ENCODE measurements at regions not wholly inside any gene's neighbourhood (a gene's known extent, or its start where the extent isn't known, plus 50 kb on each side); places are given as distances from the start of the nearest gene placed in this dataset.

DNA sequence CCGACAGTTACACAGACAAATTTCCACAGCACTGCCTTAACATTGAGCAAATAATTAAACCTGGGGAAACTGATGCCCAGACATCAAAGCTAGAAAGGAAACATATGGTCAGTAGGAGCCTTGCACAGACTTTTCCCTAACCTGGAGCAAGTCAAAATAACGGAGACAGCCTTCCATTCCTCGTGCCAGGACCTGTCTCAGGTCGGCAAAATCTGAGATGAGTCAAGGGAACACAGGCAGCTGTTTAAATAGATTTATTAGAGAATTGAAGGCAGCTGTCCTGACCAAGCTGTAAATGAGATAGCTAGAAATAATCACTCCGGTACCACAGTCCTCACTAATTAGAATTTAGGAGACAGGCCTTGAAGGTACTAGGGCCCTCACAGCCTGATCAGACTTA, 81.2 kb downstream of the RAMP3 start:
- Histone ChIP-seq H3K4me1 (ENCODE audit: insufficient read depth, low read length, poor library complexity, severe bottlenecking) (no peaks in the 10 kb centered on the region), H3K9me3 (ENCODE audit: insufficient read depth, low read depth, low read length) (no peaks in the 10 kb centered on the region), H2AFZ (ENCODE audit: low read length) (no peak overlapping the region), H3K9ac (ENCODE audit: low read depth, low read length, poor library complexity, severe bottlenecking) (no peak overlapping the region), H3K4me3 (ENCODE audit: low read length, poor library complexity, severe bottlenecking) (no peak overlapping the region), H3K79me2 (ENCODE audit: insufficient read depth, low read length) (no peaks in the 10 kb centered on the region), H3K27me3 (ENCODE audit: insufficient read depth, low read length, poor library complexity, severe bottlenecking) (no peaks in the 10 kb centered on the region), H3K4me2 (ENCODE audit: low read depth, low read length, poor library complexity, severe bottlenecking) (no peak overlapping the region), H3K36me3 (ENCODE audit: insufficient read depth, low read length) (no peaks in the 10 kb centered on the region), H4K20me1 (ENCODE audit: insufficient read depth, low read length, poor library complexity, severe bottlenecking) (no peaks in the 10 kb centered on the region), H3K9me2 (replicated peaks; ENCODE audit: low read depth, low read length) (no peaks in the 10 kb centered on the region), H3F3A (ENCODE audit: low read depth) (no peaks in the 10 kb centered on the region)
- TF ChIP-seq CTCF (conservative IDR thresholded peaks at IDR 0.05; ENCODE audit: low read length), result no peak
- TF ChIP-seq EZH2phosphoT487 (IDR thresholded peaks at IDR 0.05; ENCODE audit: borderline replicate concordance), result no peak

GRCh38 chr7:45239486-45239885, 81.9 kb downstream of the RAMP3 start:
- no peaks in the 10 kb centered on the region for H3K79me2 ChIP-seq (ENCODE audit: insufficient read depth, low read length)
- H3K4me3 ChIP-seq (ENCODE audit: low read length, poor library complexity, severe bottlenecking), result no peak overlapping the region
- no peak overlapping the region for H3K4me2 ChIP-seq (ENCODE audit: low read depth, low read length, poor library complexity, severe bottlenecking)
- no peak for TF ChIP-seq CTCF (conservative IDR thresholded peaks at IDR 0.05; ENCODE audit: low read length)
- TF ChIP-seq EZH2phosphoT487 (IDR thresholded peaks at IDR 0.05; ENCODE audit: borderline replicate concordance), result no peak
- H3K27me3 ChIP-seq (ENCODE audit: insufficient read depth, low read length, poor library complexity, severe bottlenecking), result no peaks in the 10 kb centered on the region
- H3K9me3 ChIP-seq (ENCODE audit: insufficient read depth, low read depth, low read length), result no peaks in the 10 kb centered on the region
- H3K9ac ChIP-seq (ENCODE audit: low read depth, low read length, poor library complexity, severe bottlenecking), result no peak overlapping the region
- H3K4me1 ChIP-seq (ENCODE audit: insufficient read depth, low read length, poor library complexity, severe bottlenecking), result no peaks in the 10 kb centered on the region
- no peaks in the 10 kb centered on the region for H4K20me1 ChIP-seq (ENCODE audit: insufficient read depth, low read length, poor library complexity, severe bottlenecking)
- no peaks in the 10 kb centered on the region for H3K9me2 ChIP-seq (replicated peaks; ENCODE audit: low read depth, low read length)
- H3F3A ChIP-seq (ENCODE audit: low read depth), result no peaks in the 10 kb centered on the region
- no peaks in the 10 kb centered on the region for H3K36me3 ChIP-seq (ENCODE audit: insufficient read depth, low read length)
- H2AFZ ChIP-seq (ENCODE audit: low read length), result no peak overlapping the region

DNA sequence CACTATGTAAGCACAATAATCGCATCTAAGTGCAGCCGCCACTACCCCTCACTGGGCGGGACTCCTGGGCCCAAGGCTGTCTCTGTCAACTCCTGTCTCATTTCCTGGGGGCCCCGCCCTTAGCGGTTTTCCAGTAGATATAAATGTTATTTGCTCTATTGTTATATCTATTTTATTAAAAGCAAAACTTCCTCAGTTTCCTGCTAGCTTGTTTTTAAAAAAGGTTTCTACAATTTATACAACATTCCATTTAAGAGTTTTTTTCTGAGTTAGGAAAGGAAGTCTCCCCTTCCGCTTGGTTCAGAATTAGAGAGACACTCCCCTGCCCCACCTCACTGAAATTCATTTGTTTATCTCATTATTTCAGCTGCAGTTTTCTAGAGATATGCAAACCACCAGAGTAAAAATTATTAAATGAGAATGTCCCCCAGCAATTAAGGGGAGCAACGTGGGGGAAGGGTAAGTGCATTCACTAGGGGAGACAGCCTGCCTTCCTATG, 82.7 kb downstream of the RAMP3 start:
- Histone ChIP-seq H3K9me3 (ENCODE audit: insufficient read depth, low read depth, low read length) (no peaks in the 10 kb centered on the region), H3K79me2 (ENCODE audit: insufficient read depth, low read length) (no peaks in the 10 kb centered on the region), H3K9ac (ENCODE audit: low read depth, low read length, poor library complexity, severe bottlenecking) (no peak overlapping the region), H3K9me2 (replicated peaks; ENCODE audit: low read depth, low read length) (no peaks in the 10 kb centered on the region), H3K4me3 (ENCODE audit: low read length, poor library complexity, severe bottlenecking) (no peak overlapping the region), H3F3A (ENCODE audit: low read depth) (no peaks in the 10 kb centered on the region), H4K20me1 (ENCODE audit: insufficient read depth, low read length, poor library complexity, severe bottlenecking) (no peaks in the 10 kb centered on the region), H3K4me1 (ENCODE audit: insufficient read depth, low read length, poor library complexity, severe bottlenecking) (no peaks in the 10 kb centered on the region), H3K4me2 (ENCODE audit: low read depth, low read length, poor library complexity, severe bottlenecking) (no peak overlapping the region), H2AFZ (ENCODE audit: low read length) (no peak overlapping the region), H3K36me3 (ENCODE audit: insufficient read depth, low read length) (no peaks in the 10 kb centered on the region), H3K27me3 (ENCODE audit: insufficient read depth, low read length, poor library complexity, severe bottlenecking) (no peaks in the 10 kb centered on the region)
- TF ChIP-seq EZH2phosphoT487 (IDR thresholded peaks at IDR 0.05; ENCODE audit: borderline replicate concordance) (no peak), CTCF (conservative IDR thresholded peaks at IDR 0.05; ENCODE audit: low read length) (no peak)
